Gastroesophageal sphincter (tissue), 3 donors: ENCODE measurements at regions not wholly inside any gene's neighbourhood (a gene's known extent, or its start where the extent isn't known, plus 50 kb on each side); places are given as distances from the start of the nearest gene placed in this dataset.
A peak's percentile ranks its signal among the peaks of the same experiment; 100 is the strongest.

ENCODE experiments used
- POLR2A ChIP-seq, 2 donors: fragments of 450-650 bp; IDR thresholded peaks; one replicate each; pipeline ENCODE4 v1.6.1; 2017; ENCODE audit warnings: antibody characterized with exemption in 2 of 2, mild to moderate bottlenecking in 2 of 2, moderate library complexity in 1 of 2
- POLR2AphosphoS5 ChIP-seq: sonication (generic); formaldehyde crosslinking; IDR thresholded peaks from one replicate; pipeline ENCODE4 v1.6.1; 2017; ENCODE audit warnings: antibody characterized with exemption
- TF ChIP-seq, protein P1 (sequence below), 4 experiments: fragments of 200-600 bp in 2 of 4; fragments of 450-650 bp in 2 of 4; sonication (generic) in 1 of 4; IDR thresholded peaks; one replicate each; pipeline ENCODE4 v1.5.1; 2017 to 2019; ENCODE audit warnings: antibody characterized with exemption in 4 of 4, mild to moderate bottlenecking in 2 of 4, moderate library complexity in 2 of 4

DNA sequence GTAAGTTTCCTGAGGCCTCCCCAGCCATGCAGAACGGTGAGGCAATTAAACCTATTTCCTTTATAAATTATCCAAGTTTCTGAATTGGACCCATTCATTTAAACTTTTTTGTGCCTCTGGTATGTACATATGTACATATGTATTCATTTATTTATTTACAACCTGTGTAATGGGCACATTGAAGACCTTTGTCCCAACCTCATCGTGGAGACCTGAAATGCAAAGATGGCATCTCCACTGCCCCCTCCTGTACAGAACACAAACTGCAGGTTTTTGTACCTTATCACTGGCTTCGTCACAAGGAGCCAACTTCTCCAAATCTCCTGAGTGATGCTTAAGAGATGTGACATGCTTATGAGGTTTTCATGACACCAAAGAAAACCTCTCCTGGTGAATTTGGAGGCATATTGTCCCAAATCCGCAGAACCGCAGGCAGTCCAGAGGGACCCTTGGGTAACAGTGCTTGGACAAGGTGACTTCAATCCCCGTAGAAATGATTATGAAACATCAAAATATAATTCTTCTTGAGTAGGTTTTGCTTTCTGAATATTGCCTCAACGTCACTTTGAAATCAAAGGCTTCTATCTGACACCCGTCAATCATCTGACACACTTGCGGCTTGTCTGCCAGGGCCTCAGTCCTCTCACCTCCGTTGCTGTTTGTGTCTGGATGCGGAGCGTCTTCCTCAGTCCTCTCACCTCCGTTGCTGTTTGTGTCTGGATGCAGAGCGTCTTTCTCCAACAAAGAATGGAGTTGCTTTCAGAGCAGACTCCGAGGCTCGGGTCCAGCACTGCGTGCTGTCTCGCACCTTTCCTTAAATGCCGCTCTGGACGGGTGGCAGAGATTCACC lies 135.0 kb upstream of the IRX4 start:
- TF ChIP-seq, protein P1, sequence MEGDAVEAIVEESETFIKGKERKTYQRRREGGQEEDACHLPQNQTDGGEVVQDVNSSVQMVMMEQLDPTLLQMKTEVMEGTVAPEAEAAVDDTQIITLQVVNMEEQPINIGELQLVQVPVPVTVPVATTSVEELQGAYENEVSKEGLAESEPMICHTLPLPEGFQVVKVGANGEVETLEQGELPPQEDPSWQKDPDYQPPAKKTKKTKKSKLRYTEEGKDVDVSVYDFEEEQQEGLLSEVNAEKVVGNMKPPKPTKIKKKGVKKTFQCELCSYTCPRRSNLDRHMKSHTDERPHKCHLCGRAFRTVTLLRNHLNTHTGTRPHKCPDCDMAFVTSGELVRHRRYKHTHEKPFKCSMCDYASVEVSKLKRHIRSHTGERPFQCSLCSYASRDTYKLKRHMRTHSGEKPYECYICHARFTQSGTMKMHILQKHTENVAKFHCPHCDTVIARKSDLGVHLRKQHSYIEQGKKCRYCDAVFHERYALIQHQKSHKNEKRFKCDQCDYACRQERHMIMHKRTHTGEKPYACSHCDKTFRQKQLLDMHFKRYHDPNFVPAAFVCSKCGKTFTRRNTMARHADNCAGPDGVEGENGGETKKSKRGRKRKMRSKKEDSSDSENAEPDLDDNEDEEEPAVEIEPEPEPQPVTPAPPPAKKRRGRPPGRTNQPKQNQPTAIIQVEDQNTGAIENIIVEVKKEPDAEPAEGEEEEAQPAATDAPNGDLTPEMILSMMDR (IDR thresholded peaks at IDR 0.05), result peak in 1 of 4 experiments; percentile 37
- no peak for TF ChIP-seq POLR2A (IDR thresholded peaks at IDR 0.05)
- no peak for TF ChIP-seq POLR2AphosphoS5
